HG02943 (cell line): ENCODE measurements at regions not wholly inside any gene's neighbourhood (a gene's known extent, or its start where the extent isn't known, plus 50 kb on each side); places are given as distances from the start of the nearest gene placed in this dataset.

ENCODE experiments used
- ATAC-seq: cut with Tn5 transposase; IDR thresholded peaks from one replicate; pipeline ENCODE4 v1.9.1; 2021; ENCODE audit warnings: mild to moderate bottlenecking, low read depth, moderate library complexity; ENCODE audit not compliant: unreplicated experiment

- ATAC-seq, result no peak
These were observed 196.0 kb upstream of the PSMD7 start for GRCh38 chr16:74100395-74101326.

GRCh38 chr16:74099530-74099929 lies 197.1 kb upstream of the PSMD7 start:
- ATAC-seq, result no peak

- no peak for ATAC-seq
These were observed 201.7 kb upstream of the PSMD7 start for GRCh38 chr16:74094962-74095361.

DNA sequence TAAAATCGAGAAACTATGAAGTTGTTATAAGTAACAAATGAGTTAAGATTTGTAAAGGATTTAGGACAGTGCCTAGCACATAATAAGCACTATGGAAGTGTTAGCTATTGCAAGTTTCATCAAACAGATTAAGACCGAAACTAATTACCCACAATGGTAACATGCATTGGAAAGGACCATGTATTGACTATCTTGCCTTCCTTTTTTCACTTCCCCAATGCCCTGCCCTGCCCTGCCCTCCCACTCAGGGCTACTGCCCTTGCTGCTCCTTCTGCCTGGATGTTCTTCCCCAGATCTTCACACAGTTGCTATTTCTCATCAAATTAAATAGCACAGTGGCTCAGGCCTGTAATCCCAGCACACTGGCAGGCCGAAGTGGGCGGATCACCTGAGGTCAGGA lies 202.1 kb upstream of the PSMD7 start:
- ATAC-seq, result peak; percentile 68

- no peak for ATAC-seq
These were observed 204.3 kb upstream of the PSMD7 start for GRCh38 chr16:74092336-74092735.

DNA sequence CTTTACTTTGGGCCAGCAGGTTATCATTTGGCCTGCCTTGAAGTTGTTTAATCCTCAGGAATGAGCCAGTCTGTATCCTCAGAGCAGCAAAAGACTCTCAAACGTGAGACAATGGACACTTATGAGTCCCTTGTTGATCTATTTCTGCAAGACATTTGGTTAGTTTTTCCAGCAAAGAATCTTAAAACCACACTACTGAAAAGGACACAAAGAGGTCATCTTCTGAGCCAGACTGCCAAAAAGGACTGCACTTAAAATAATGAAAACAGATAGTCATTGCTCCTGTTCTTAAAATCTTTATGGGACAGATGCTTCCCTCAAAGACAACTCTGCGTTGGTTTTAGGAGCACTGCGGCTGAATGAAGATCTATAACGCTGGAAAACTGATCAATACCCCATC lies 205.7 kb upstream of the PSMD7 start:
- ATAC-seq, result no peak

DNA sequence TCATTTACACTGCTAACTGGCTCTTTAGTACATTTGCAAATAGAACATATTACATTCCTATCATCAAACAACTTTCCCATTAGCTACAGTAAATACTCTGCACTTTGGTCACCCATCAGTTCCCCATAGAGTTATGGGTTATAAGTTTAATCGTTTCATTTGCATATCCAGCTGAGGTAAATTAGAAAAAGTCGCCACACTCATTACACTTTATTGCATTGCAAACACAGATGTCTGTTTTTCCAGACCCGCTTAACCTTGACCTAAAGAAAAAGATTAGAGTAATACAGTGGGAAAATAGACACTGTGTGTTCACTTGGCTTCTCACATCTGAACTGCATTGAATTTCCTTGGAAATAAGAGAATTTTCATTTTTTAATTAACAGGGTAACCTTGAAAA lies 213.1 kb upstream of the PSMD7 start:
- ATAC-seq, result no peak

DNA sequence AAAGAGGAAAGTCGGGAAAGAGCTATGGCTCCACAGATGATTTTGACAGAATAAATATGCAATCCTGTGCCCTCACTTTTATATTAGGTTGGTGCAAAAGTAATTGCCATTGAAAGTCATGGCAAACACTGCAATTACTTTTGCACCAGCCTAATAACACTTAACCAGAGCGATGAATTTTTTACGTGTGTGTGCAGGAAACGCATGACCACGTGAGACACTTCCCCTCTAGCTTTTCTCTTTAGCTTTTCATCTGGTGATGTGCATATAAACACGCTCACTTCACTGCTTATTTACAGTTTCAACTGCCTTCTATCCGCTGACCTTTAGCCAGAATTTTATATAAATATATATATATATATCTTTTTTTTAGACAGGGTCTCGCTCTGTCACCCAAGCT lies 216.3 kb upstream of the PSMD7 start:
- no peak for ATAC-seq

GRCh38 chr16:74079232-74079586 lies 217.4 kb upstream of the PSMD7 start:
- peak; percentile 60 for ATAC-seq

GRCh38 chr16:74078511-74079231 lies 217.9 kb upstream of the PSMD7 start:
- ATAC-seq, result peak; percentile 57

DNA sequence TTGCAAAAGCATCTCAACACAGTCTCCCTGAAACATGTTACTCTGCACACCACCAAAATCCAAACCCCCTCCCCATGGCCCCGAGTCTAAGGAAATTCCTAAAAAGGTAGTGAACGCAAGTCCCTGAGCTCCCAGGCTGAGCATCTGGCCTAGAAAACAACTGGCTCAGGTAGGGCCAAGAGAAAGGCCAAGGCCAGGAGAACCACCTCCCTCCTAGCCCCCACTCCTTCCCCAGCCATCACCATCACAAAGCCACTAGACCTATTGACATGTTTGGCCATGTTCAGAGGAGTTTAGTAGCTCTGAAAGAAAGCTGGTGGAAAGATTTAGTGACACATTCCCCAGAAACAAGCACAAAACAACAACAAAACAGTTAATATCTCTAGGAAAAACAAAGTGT lies 220.0 kb upstream of the PSMD7 start:
- ATAC-seq, result no peak

DNA sequence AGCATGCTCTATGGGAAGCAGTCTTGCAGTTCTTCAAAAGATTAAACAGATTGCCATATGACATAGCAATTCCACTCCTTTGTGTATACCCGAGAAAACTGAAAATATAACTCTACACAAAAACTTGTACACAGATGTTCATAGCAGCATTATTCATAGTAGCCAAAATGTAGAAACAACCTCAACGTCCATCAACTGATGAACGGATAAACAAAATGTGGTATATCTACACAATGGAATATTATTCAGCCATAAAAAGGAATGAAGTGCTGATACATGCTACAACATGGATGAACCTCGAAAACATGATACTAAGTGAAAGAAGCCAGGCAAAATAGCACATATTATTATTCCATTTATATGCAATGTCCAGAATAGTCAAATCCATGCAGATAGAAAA lies 221.2 kb upstream of the PSMD7 start:
- no peak for ATAC-seq

- no peak for ATAC-seq
These were observed 223.2 kb upstream of the PSMD7 start for GRCh38 chr16:74073456-74073855.

DNA sequence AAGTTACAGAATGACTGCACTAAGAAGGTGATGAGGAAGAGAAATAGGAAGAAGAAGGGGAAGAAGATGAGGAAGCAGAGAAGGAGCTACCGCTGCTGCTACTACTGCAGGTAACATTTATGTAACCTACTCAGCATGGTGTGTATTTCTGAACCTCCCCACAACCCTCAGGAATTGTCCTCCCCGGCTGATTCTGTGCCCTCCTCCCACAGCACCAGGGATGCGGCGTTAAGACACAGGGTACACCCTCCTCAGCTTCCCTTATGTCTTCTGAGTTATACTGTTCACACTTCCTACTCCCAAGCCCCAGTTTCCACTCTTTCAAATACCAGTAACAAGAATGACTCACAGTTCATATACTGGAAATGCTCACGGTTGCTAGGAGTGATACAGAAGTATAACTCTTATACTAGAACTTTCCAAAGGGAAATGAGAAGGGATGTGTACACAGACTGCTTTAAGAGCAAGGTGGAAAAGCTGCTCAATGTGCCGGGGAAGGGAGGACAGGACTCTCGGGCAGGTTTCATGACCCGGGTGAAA lies 224.5 kb upstream of the PSMD7 start:
- ATAC-seq, result no peak

GRCh38 chr16:74070237-74070636 lies 226.4 kb upstream of the PSMD7 start:
- ATAC-seq, result no peak

GRCh38 chr16:74064120-74064735 lies 232.4 kb upstream of the PSMD7 start:
- ATAC-seq, result no peak

DNA sequence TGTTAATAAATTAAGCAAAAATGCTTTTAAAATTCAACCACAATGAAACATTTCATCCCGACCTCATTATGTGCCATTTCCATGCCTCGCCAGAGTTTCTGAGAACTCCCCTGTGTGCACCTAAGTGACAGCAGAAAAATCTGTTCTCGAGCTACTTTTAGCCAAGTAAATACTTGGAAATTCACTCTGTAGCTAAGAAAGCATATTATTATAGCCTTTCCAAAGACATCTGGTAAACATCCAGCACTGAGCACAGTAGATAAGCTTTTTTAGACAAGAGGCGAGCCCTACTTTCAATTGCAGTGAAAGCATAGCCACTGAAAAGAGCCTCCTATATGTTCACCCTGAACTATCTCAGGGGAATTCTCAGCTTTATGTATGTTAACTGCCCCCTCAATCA lies 242.8 kb upstream of the PSMD7 start:
- ATAC-seq, result no peak

- ATAC-seq, result no peak
These were observed 243.3 kb upstream of the PSMD7 start for GRCh38 chr16:74053312-74053711.

GRCh38 chr16:74052016-74052415 lies 244.6 kb upstream of the PSMD7 start:
- ATAC-seq, result no peak

DNA sequence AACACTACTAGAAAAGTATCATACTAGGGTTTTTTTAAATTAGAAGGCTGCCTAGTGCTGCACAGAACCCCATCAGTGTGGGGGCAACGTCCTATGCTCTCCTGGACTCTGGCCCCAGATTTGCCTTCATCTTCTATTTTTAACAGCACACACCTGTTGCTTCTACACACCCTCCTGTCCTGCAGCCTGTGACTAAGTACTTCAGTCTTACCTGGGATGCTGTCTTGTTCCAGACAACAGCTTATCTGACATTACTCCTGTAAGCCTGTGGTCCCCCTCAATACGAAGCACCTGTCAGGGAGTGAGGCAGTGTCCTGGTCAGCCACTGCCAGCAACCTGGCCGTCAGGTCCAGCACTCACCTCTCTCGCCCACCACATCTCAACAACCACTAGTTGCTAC lies 247.6 kb upstream of the PSMD7 start:
- ATAC-seq, result no peak

GRCh38 chr16:74046524-74046923 lies 250.1 kb upstream of the PSMD7 start:
- ATAC-seq, result no peak
